Calu3 (cell line): ENCODE measurements at regions not wholly inside any gene's neighbourhood (a gene's known extent, or its start where the extent isn't known, plus 50 kb on each side); places are given as distances from the start of the nearest gene placed in this dataset.

Source experiments
- BruUV-seq: library from RNA; stranded (reverse); fragments of 400-500 nt; replicated peaks from 2 replicates; lab custom pipeline; 2021; lab: Mats Ljungman, UMichigan
- CTCF ChIA-PET: fragments of 300-600 bp; sonication (Branson Sonifier 250); formaldehyde crosslinking; loops from one replicate; lab custom pipeline; 2022; ENCODE audit warnings: antibody characterized with exemption; lab: Charles Lee
- DNase-seq: peaks from one replicate; pipeline ENCODE4 v3.0.0; 2022
- H3K27ac Mint-ChIP-seq: one replicate; pipeline ENCODE4 v1.8.0; 2022; ENCODE audit warnings: mixed read lengths; ENCODE audit not compliant: unreplicated experiment
- H3K27me3 Mint-ChIP-seq: one replicate; pipeline ENCODE4 v1.8.0; 2022; ENCODE audit warnings: mixed read lengths; ENCODE audit not compliant: unreplicated experiment
- H3K36me3 Mint-ChIP-seq: one replicate; pipeline ENCODE4 v1.8.0; 2022; ENCODE audit warnings: mild to moderate bottlenecking, moderate library complexity, mixed read lengths; ENCODE audit not compliant: insufficient read depth, unreplicated experiment
- H3K4me1 Mint-ChIP-seq: one replicate; pipeline ENCODE4 v1.8.0; 2022; ENCODE audit warnings: mild to moderate bottlenecking, low read depth, mixed read lengths; ENCODE audit not compliant: unreplicated experiment
- H3K4me3 Mint-ChIP-seq: one replicate; pipeline ENCODE4 v1.8.0; 2022; ENCODE audit warnings: mild to moderate bottlenecking, low read depth, moderate library complexity, mixed read lengths; ENCODE audit not compliant: unreplicated experiment
- H3K9me3 Mint-ChIP-seq: one replicate; pipeline ENCODE4 v1.8.0; 2022; ENCODE audit warnings: low read depth, mixed read lengths; ENCODE audit not compliant: unreplicated experiment
- CTCF ChIP-seq: fragments of 200-600 bp; IDR thresholded peaks from one replicate; pipeline ENCODE4 v1.8.0; 2022; ENCODE audit warnings: antibody characterized with exemption; ENCODE audit not compliant: unreplicated experiment
- intact Hi-C: fragments of 100-400 bp; cut with micrococcal nuclease; formaldehyde crosslinking; loops from one replicate; pipeline ENCODE4 v1.10.0; 2022; ENCODE audit not compliant: unreplicated experiment

GRCh38 chr5:87770016-87770570 is 357.4 kb upstream of the CCNH start:
- DNase-seq = no peak
- H3K27ac Mint-ChIP-seq = no peak overlapping the region
- peaks cover 17% of the 10 kb centered on the region for H3K4me1 Mint-ChIP-seq
- H3K4me3 Mint-ChIP-seq = no peak overlapping the region
- TF ChIP-seq CTCF = no peak
- CTCF ChIA-PET = interaction anchor here (1.5 kb wide), 1 partner anchor 11 kb away, joined by 8 read pairs; no protein-coding TSS in a partner anchor
- BruUV-seq = no TSS peak
- H3K9me3 Mint-ChIP-seq = no peaks in the 10 kb centered on the region
- intact Hi-C loops = no loop called here
- no peaks in the 10 kb centered on the region for H3K36me3 Mint-ChIP-seq
- no peaks in the 10 kb centered on the region for H3K27me3 Mint-ChIP-seq

GRCh38 chr5:87769157-87769556 is 356.4 kb upstream of the CCNH start:
- intact Hi-C loops = loop anchor here (5.0 kb wide), 1 partner anchor 227 kb away; no protein-coding TSS in a partner anchor
- CTCF ChIA-PET = interaction anchor here (0.7 to 1.5 kb wide), 2 partner anchors 12 to 312 kb away, joined by 4 to 8 read pairs; no protein-coding TSS in a partner anchor
- BruUV-seq = no TSS peak
- Mint-ChIP-seq H3K4me3 (no peak overlapping the region), H3K4me1 (peaks cover 17% of the 10 kb centered on the region), H3K27me3 (no peaks in the 10 kb centered on the region), H3K36me3 (no peaks in the 10 kb centered on the region), H3K27ac (no peak overlapping the region), H3K9me3 (no peaks in the 10 kb centered on the region)
- DNase-seq = no peak
- no peak for TF ChIP-seq CTCF

GRCh38 chr5:87768190-87768589 is 355.5 kb upstream of the CCNH start:
- BruUV-seq = no TSS peak
- H3K27me3 Mint-ChIP-seq = no peaks in the 10 kb centered on the region
- no peak for DNase-seq
- H3K4me1 Mint-ChIP-seq = peaks cover 20% of the 10 kb centered on the region
- H3K27ac Mint-ChIP-seq = no peak overlapping the region
- no peak for TF ChIP-seq CTCF
- no peak overlapping the region for H3K4me3 Mint-ChIP-seq
- no peaks in the 10 kb centered on the region for H3K36me3 Mint-ChIP-seq
- peaks cover 2% of the 10 kb centered on the region for H3K9me3 Mint-ChIP-seq
- intact Hi-C loops = loop anchor here (5.0 kb wide), 1 partner anchor 226 kb away; no protein-coding TSS in a partner anchor
- CTCF ChIA-PET = interaction anchor here (0.6 kb wide), 1 partner anchor 115 kb away, joined by 4 read pairs; no protein-coding TSS in a partner anchor

GRCh38 chr5:87765009-87765408 is 352.3 kb upstream of the CCNH start:
- TF ChIP-seq CTCF = no peak
- CTCF ChIA-PET = interaction anchor here (0.5 kb wide), 1 partner anchor 376 kb away, joined by 5 read pairs; no protein-coding TSS in a partner anchor
- intact Hi-C loops = loop anchor here (5.0 kb wide), 1 partner anchor 223 kb away; no protein-coding TSS in a partner anchor
- DNase-seq = no peak
- Mint-ChIP-seq H3K36me3 (no peaks in the 10 kb centered on the region), H3K4me1 (peaks cover 28% of the 10 kb centered on the region), H3K4me3 (no peak overlapping the region), H3K27ac (no peak overlapping the region), H3K9me3 (peaks cover 2% of the 10 kb centered on the region), H3K27me3 (no peaks in the 10 kb centered on the region)
- BruUV-seq = no TSS peak
